ENCODE measurements at regions not wholly inside any gene's neighbourhood (a gene's known extent, or its start where the extent isn't known, plus 50 kb on each side); places are given as distances from the start of the nearest gene placed in this dataset.
"Not testable (repeated sequence)": the region's sequence is repeated elsewhere in the genome, so short reads cannot be mapped to it uniquely, and the experiment has no call there.

- TF ChIP-seq TEAD4 (IDR thresholded peaks at IDR 0.05; ENCODE audit: borderline replicate concordance, insufficient read depth); POLR2AphosphoS5 (IDR thresholded peaks at IDR 0.05; ENCODE audit: low read depth, low read length); JUND (IDR thresholded peaks at IDR 0.05); MAX (IDR thresholded peaks at IDR 0.05; ENCODE audit: low read depth): not testable (repeated sequence)
- TF ChIP-seq, protein P1, sequence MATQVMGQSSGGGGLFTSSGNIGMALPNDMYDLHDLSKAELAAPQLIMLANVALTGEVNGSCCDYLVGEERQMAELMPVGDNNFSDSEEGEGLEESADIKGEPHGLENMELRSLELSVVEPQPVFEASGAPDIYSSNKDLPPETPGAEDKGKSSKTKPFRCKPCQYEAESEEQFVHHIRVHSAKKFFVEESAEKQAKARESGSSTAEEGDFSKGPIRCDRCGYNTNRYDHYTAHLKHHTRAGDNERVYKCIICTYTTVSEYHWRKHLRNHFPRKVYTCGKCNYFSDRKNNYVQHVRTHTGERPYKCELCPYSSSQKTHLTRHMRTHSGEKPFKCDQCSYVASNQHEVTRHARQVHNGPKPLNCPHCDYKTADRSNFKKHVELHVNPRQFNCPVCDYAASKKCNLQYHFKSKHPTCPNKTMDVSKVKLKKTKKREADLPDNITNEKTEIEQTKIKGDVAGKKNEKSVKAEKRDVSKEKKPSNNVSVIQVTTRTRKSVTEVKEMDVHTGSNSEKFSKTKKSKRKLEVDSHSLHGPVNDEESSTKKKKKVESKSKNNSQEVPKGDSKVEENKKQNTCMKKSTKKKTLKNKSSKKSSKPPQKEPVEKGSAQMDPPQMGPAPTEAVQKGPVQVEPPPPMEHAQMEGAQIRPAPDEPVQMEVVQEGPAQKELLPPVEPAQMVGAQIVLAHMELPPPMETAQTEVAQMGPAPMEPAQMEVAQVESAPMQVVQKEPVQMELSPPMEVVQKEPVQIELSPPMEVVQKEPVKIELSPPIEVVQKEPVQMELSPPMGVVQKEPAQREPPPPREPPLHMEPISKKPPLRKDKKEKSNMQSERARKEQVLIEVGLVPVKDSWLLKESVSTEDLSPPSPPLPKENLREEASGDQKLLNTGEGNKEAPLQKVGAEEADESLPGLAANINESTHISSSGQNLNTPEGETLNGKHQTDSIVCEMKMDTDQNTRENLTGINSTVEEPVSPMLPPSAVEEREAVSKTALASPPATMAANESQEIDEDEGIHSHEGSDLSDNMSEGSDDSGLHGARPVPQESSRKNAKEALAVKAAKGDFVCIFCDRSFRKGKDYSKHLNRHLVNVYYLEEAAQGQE (IDR thresholded peaks at IDR 0.05; ENCODE audit: low read depth, low read length), result not testable (repeated sequence)
Observed at GRCh38 chr22:44619560-44620128, 82.4 kb upstream of the PRR5 start.
